NCI-H2029 (cell line): ENCODE measurements at regions not wholly inside any gene's neighbourhood (a gene's known extent, or its start where the extent isn't known, plus 50 kb on each side); places are given as distances from the start of the nearest gene placed in this dataset.

Experiments used
- DNase-seq: peaks from one replicate; lab custom pipeline; 2025; lab: John Stamatoyannopoulos, UW

- no peak for DNase-seq
Observed at GRCh38 chr4:123880631-123881030, 484.0 kb downstream of the SPRY1 start.

GRCh38 chr4:123884922-123885321 is 488.3 kb downstream of the SPRY1 start:
- no peak for DNase-seq

- no peak for DNase-seq
Observed at GRCh38 chr4:123889507-123889906, 492.9 kb downstream of the SPRY1 start.

- no peak for DNase-seq
Observed at GRCh38 chr4:123890889-123891288, 494.3 kb downstream of the SPRY1 start.

- DNase-seq = no peak
Observed at GRCh38 chr4:123891881-123892280, 495.3 kb downstream of the SPRY1 start.

- DNase-seq = no peak
Observed at GRCh38 chr4:123892368-123892976, 495.9 kb downstream of the SPRY1 start.

GRCh38 chr4:123893011-123893981 is 496.7 kb downstream of the SPRY1 start:
- no peak for DNase-seq

- no peak for DNase-seq
Observed at GRCh38 chr4:123896446-123897071, 500.0 kb downstream of the SPRY1 start.

- no peak for DNase-seq
Observed at GRCh38 chr4:123898946-123899666, 502.5 kb downstream of the SPRY1 start.

GRCh38 chr4:123904882-123905281 is 508.3 kb downstream of the SPRY1 start:
- no peak for DNase-seq

- DNase-seq = no peak
Observed at GRCh38 chr4:123913598-123913997, 517.0 kb downstream of the SPRY1 start.

- DNase-seq = no peak
Observed at GRCh38 chr4:123916821-123917220, 520.2 kb downstream of the SPRY1 start.

GRCh38 chr4:123919576-123920098 is 523.0 kb downstream of the SPRY1 start:
- no peak for DNase-seq

- no peak for DNase-seq
Observed at GRCh38 chr4:123921339-123921738, 524.7 kb downstream of the SPRY1 start.

GRCh38 chr4:123922847-123923246 is 526.3 kb downstream of the SPRY1 start:
- no peak for DNase-seq

- DNase-seq = no peak
Observed at GRCh38 chr4:123924536-123924935, 527.9 kb downstream of the SPRY1 start.

- no peak for DNase-seq
Observed at GRCh38 chr4:123929565-123929964, 533.0 kb downstream of the SPRY1 start.

- no peak for DNase-seq
Observed at GRCh38 chr4:123930996-123931395, 534.4 kb downstream of the SPRY1 start.

GRCh38 chr4:123934096-123934495 is 537.5 kb downstream of the SPRY1 start:
- DNase-seq = no peak

- DNase-seq = no peak
Observed at GRCh38 chr4:123936621-123937043, 540.0 kb downstream of the SPRY1 start.

- no peak for DNase-seq
Observed at GRCh38 chr4:123937581-123937980, 541.0 kb downstream of the SPRY1 start.

- no peak for DNase-seq
Observed at GRCh38 chr4:123939621-123940020, 543.0 kb downstream of the SPRY1 start.
